HCT116 (cell line): ENCODE measurements at regions not wholly inside any gene's neighbourhood (a gene's known extent, or its start where the extent isn't known, plus 50 kb on each side); places are given as distances from the start of the nearest gene placed in this dataset.

Source experiments
- ATAC-seq: fragments of 200-7000 bp; cut with Tn5 transposase; 2 replicates; pipeline ENCODE4 v1.9.1; 2020; ENCODE audit warnings: mild to moderate bottlenecking, moderate library complexity
- BruUV-seq: library from RNA; stranded (reverse); fragments of 400-500 nt; replicated peaks from 2 replicates; lab custom pipeline; 2021; lab: Mats Ljungman, UMichigan
- CTCF ChIA-PET: fragments of 300-600 bp; sonication (Branson Sonifier 250); formaldehyde crosslinking; loops from one replicate; lab custom pipeline; 2021; ENCODE audit warnings: antibody characterized with exemption; lab: Charles Lee
- POLR2A ChIA-PET: fragments of 300-600, 350-600 bp; sonication (Branson Sonifier 250); formaldehyde crosslinking; loops from one replicate; lab custom pipeline; 2021; ENCODE audit warnings: antibody characterized with exemption; lab: Charles Lee
- RAD21 ChIA-PET, 2 experiments: fragments of 300-600 bp; sonication (Branson Sonifier 250); formaldehyde crosslinking; loops; one replicate each; lab custom pipeline; 2023; ENCODE audit warnings: low total read pairs in 2 of 2; ENCODE audit not compliant: uncharacterized antibody in 2 of 2, unreplicated experiment in 2 of 2, low non-redundant PET in 1 of 2; lab: Charles Lee
- DNase-seq: peaks from one replicate; pipeline ENCODE4 v3.0.0-alpha.2; 2010; ENCODE audit warnings: low read depth, low spot score
- H2AFZ ChIP-seq: fragments of 200-600 bp; shearing (Covaris generic), sonication (generic); 2 replicates; pipeline ENCODE4 v1.6.1; 2017; ENCODE audit warnings: low read depth, mixed run types, mixed read lengths, antibody characterized with exemption, low read length; ENCODE audit not compliant: poor library complexity, severe bottlenecking
- H3K27ac ChIP-seq: 2 replicates; pipeline ENCODE4 v1.5.1; 2012; ENCODE audit warnings: low read depth, low read length
- H3K27me3 ChIP-seq: fragments of 200-600 bp; sonication (generic); 2 replicates; pipeline ENCODE4 v1.6.1; 2016; ENCODE audit warnings: mixed run types, low read length, mixed read lengths; ENCODE audit not compliant: insufficient read depth
- H3K36me3 ChIP-seq, 2 experiments: fragments of 200-500 bp in 1 of 2; fragments of 200-600 bp in 1 of 2; sonication (Bioruptor generic) in 1 of 2; sonication (generic) in 1 of 2; 2 replicates each; pipeline versions ENCODE4 v1.5.1 to v1.6.1; 2014 to 2016; ENCODE audit warnings: low read length in 2 of 2, inconsistent platforms in 1 of 2, mixed read lengths in 1 of 2, mixed run types in 1 of 2; ENCODE audit not compliant: insufficient read depth in 2 of 2, control insufficient read depth in 1 of 2
- H3K4me1 ChIP-seq, 2 experiments: fragments of 200-600 bp in 1 of 2; sonication (generic) in 1 of 2; 2 replicates each; pipeline versions ENCODE4 v1.5.1 to v1.6.1; 2012 to 2017; ENCODE audit warnings: low read length in 2 of 2, inconsistent platforms in 1 of 2, mild to moderate bottlenecking in 1 of 2, mixed read lengths in 1 of 2, mixed run types in 1 of 2, moderate library complexity in 1 of 2; ENCODE audit not compliant: insufficient read depth in 2 of 2, control insufficient read depth in 1 of 2
- H3K4me2 ChIP-seq: fragments of 200-600 bp; sonication (generic); 2 replicates; pipeline ENCODE4 v1.6.1; 2017; ENCODE audit warnings: mixed run types, low read length, mixed read lengths
- H3K4me3 ChIP-seq, 2 experiments: fragments of 200-600 bp in 1 of 2; sonication (generic) in 1 of 2; replicated peaks in 1 of 2; 2 replicates each; pipeline ENCODE4 v1.5.1; 2011 to 2016; ENCODE audit warnings: low read length in 2 of 2, control low read depth in 1 of 2, low read depth in 1 of 2, mild to moderate bottlenecking in 1 of 2, mixed read lengths in 1 of 2, mixed run types in 1 of 2
- H3K79me2 ChIP-seq: fragments of 200-600 bp; sonication (generic); 2 replicates; pipeline ENCODE4 v1.6.1; 2017; ENCODE audit warnings: mild to moderate bottlenecking, mixed run types, low read length, moderate library complexity, mixed read lengths; ENCODE audit not compliant: insufficient read depth
- H3K9ac ChIP-seq: fragments of 200-600 bp; sonication (generic); 2 replicates; pipeline ENCODE4 v1.6.1; 2016; ENCODE audit warnings: low read length, mixed read lengths
- H3K9me2 ChIP-seq: fragments of 200-600 bp; sonication (generic), shearing (Covaris generic); 2 replicates; pipeline ENCODE4 v1.6.1; 2017; ENCODE audit warnings: mixed run types, mild to moderate bottlenecking, moderate library complexity; ENCODE audit not compliant: insufficient read depth
- H3K9me3 ChIP-seq, 2 experiments: fragments of 200-500 bp in 1 of 2; fragments of 200-600 bp in 1 of 2; sonication (Bioruptor generic) in 1 of 2; sonication (generic) in 1 of 2; 2 replicates each; pipeline ENCODE4 v1.6.1; 2014 to 2017; ENCODE audit warnings: low read length in 2 of 2, mixed read lengths in 2 of 2, inconsistent platforms in 1 of 2, low read depth in 1 of 2, mild to moderate bottlenecking in 1 of 2, mixed run types in 1 of 2, moderate library complexity in 1 of 2; ENCODE audit not compliant: control insufficient read depth in 1 of 2, insufficient read depth in 1 of 2
- H4K20me1 ChIP-seq: fragments of 200-600 bp; sonication (generic), shearing (Covaris generic); 2 replicates; pipeline ENCODE4 v1.6.1; 2017; ENCODE audit warnings: mixed run types, mild to moderate bottlenecking, moderate library complexity; ENCODE audit not compliant: insufficient read depth
- ATF3 ChIP-seq: IDR thresholded peaks from 2 replicates; pipeline ENCODE4 v1.6.1; 2012
- CEBPB ChIP-seq: IDR thresholded peaks from 2 replicates; pipeline ENCODE4 v1.6.1; 2012; ENCODE audit warnings: low read depth
- ELF1 ChIP-seq: IDR thresholded peaks from 2 replicates; pipeline ENCODE4 v1.6.1; 2012; ENCODE audit warnings: low read depth, borderline replicate concordance
- EZH2 ChIP-seq: fragments of 200-600 bp; sonication (generic); IDR thresholded peaks from 2 replicates; pipeline ENCODE4 v1.6.1; 2017; ENCODE audit warnings: antibody characterized with exemption, mixed run types
- JUND ChIP-seq: IDR thresholded peaks from 2 replicates; pipeline ENCODE4 v1.6.1; 2012
- RAD21 ChIP-seq: IDR thresholded peaks from 2 replicates; pipeline ENCODE4 v1.6.1; 2012; ENCODE audit warnings: low read depth, mild to moderate bottlenecking
- SIN3A ChIP-seq: IDR thresholded peaks from 2 replicates; pipeline ENCODE4 v1.6.1; 2012; ENCODE audit warnings: low read depth
- SRF ChIP-seq: IDR thresholded peaks from 2 replicates; pipeline ENCODE4 v1.6.1; 2012; ENCODE audit warnings: low read depth
- TCF7L2 ChIP-seq: IDR thresholded peaks from 2 replicates; pipeline ENCODE4 v1.7.0; 2011; ENCODE audit warnings: borderline replicate concordance, inconsistent platforms; ENCODE audit not compliant: insufficient read depth, insufficient read length; ENCODE audit errors: extremely low read depth
- YY1 ChIP-seq: IDR thresholded peaks from 2 replicates; pipeline ENCODE4 v1.6.1; 2011; ENCODE audit warnings: low read length, low read depth, moderate library complexity, mild to moderate bottlenecking; ENCODE audit not compliant: insufficient replicate concordance; ENCODE audit errors: extremely low read depth
- ZBTB33 ChIP-seq: IDR thresholded peaks from 2 replicates; pipeline ENCODE4 v1.6.1; 2011; ENCODE audit warnings: mild to moderate bottlenecking, low read length, moderate library complexity; ENCODE audit not compliant: insufficient replicate concordance; ENCODE audit errors: extremely low read depth
- ZFX ChIP-seq: fragments of 450-650 bp; IDR thresholded peaks from 2 replicates; pipeline ENCODE4 v1.6.1; 2017
- ZNF274 ChIP-seq: fragments of 200-500 bp; sonication (Bioruptor generic); IDR thresholded peaks from 2 replicates; pipeline ENCODE4 v1.6.1; 2014; ENCODE audit warnings: mild to moderate bottlenecking, low read depth, low read length, inconsistent platforms
- intact Hi-C: fragments of 100-400 bp; cut with micrococcal nuclease; formaldehyde crosslinking; loops from 2 replicates; pipeline ENCODE4 v1.10.0; 2022
- TF ChIP-seq, protein P1 (sequence below), 3 experiments: fragments of 200-600 bp in 1 of 3; sonication (generic) in 1 of 3; IDR thresholded peaks in 2 of 3; conservative IDR thresholded peaks in 1 of 3; 2 replicates each; pipeline ENCODE4 v1.5.1; 2012 to 2017; ENCODE audit warnings: low read depth in 2 of 3, low read length in 2 of 3, antibody characterized with exemption in 1 of 3, borderline replicate concordance in 1 of 3, control low read depth in 1 of 3, mild to moderate bottlenecking in 1 of 3, mixed read lengths in 1 of 3, mixed run types in 1 of 3, moderate library complexity in 1 of 3; ENCODE audit not compliant: insufficient read depth in 1 of 3
- TF ChIP-seq, protein P2 (sequence below): IDR thresholded peaks from 2 replicates; pipeline ENCODE4 v1.6.1; 2012; ENCODE audit warnings: low read depth

GRCh38 chr15:95470997-95471689 lies 859.4 kb upstream of the NR2F2 start:
- TF ChIP-seq ZBTB33: no peak
- TF ChIP-seq ZNF274: no peak
- TF ChIP-seq ATF3: no peak
- TF ChIP-seq, protein P1, sequence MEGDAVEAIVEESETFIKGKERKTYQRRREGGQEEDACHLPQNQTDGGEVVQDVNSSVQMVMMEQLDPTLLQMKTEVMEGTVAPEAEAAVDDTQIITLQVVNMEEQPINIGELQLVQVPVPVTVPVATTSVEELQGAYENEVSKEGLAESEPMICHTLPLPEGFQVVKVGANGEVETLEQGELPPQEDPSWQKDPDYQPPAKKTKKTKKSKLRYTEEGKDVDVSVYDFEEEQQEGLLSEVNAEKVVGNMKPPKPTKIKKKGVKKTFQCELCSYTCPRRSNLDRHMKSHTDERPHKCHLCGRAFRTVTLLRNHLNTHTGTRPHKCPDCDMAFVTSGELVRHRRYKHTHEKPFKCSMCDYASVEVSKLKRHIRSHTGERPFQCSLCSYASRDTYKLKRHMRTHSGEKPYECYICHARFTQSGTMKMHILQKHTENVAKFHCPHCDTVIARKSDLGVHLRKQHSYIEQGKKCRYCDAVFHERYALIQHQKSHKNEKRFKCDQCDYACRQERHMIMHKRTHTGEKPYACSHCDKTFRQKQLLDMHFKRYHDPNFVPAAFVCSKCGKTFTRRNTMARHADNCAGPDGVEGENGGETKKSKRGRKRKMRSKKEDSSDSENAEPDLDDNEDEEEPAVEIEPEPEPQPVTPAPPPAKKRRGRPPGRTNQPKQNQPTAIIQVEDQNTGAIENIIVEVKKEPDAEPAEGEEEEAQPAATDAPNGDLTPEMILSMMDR (IDR thresholded peaks at IDR 0.05 in 2 of 3, conservative IDR thresholded peaks at IDR 0.05 in 1 of 3; ENCODE audit: borderline replicate concordance in 1 of 3, insufficient read depth in 1 of 3, low read depth in 2 of 3, low read length in 2 of 3): no peak
- no peak for TF ChIP-seq ELF1
- no peak for TF ChIP-seq SIN3A
- TF ChIP-seq ZFX: no peak
- TF ChIP-seq CEBPB: no peak
- TF ChIP-seq EZH2: no peak
- TF ChIP-seq YY1: no peak
- no peak for TF ChIP-seq RAD21
- TF ChIP-seq SRF: no peak
- TF ChIP-seq, protein P2, sequence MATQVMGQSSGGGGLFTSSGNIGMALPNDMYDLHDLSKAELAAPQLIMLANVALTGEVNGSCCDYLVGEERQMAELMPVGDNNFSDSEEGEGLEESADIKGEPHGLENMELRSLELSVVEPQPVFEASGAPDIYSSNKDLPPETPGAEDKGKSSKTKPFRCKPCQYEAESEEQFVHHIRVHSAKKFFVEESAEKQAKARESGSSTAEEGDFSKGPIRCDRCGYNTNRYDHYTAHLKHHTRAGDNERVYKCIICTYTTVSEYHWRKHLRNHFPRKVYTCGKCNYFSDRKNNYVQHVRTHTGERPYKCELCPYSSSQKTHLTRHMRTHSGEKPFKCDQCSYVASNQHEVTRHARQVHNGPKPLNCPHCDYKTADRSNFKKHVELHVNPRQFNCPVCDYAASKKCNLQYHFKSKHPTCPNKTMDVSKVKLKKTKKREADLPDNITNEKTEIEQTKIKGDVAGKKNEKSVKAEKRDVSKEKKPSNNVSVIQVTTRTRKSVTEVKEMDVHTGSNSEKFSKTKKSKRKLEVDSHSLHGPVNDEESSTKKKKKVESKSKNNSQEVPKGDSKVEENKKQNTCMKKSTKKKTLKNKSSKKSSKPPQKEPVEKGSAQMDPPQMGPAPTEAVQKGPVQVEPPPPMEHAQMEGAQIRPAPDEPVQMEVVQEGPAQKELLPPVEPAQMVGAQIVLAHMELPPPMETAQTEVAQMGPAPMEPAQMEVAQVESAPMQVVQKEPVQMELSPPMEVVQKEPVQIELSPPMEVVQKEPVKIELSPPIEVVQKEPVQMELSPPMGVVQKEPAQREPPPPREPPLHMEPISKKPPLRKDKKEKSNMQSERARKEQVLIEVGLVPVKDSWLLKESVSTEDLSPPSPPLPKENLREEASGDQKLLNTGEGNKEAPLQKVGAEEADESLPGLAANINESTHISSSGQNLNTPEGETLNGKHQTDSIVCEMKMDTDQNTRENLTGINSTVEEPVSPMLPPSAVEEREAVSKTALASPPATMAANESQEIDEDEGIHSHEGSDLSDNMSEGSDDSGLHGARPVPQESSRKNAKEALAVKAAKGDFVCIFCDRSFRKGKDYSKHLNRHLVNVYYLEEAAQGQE: no peak
- TF ChIP-seq JUND: no peak
- TF ChIP-seq TCF7L2: no peak
- TF ChIP-seq, all 23 proteins: peak for 0
- CTCF ChIA-PET: no interaction called here
- RAD21 ChIA-PET: no interaction called here
- DNase-seq (no peak), ATAC-seq (no peak)
- Histone ChIP-seq H3K79me2 (no peaks in the 10 kb centered on the region), H3K9me2 (no peaks in the 10 kb centered on the region), H3K9me3 (no peaks in the 10 kb centered on the region), H3K4me2 (no peak overlapping the region), H3K27me3 (no peaks in the 10 kb centered on the region), H4K20me1 (no peaks in the 10 kb centered on the region), H2AFZ (no peak overlapping the region), H3K9ac (no peak overlapping the region), H3K4me3 (no peak overlapping the region), H3K4me1 (no peaks in the 10 kb centered on the region), H3K36me3 (no peaks in the 10 kb centered on the region), H3K27ac (no peak overlapping the region)
- BruUV-seq: no TSS peak
- intact Hi-C loops: no loop called here
- POLR2A ChIA-PET: no interaction called here
